Activated CD8-positive, alpha-beta T cell treated with anti-CD3 and anti-CD28 coated beads for 36 hours (primary cell): ENCODE measurements at regions not wholly inside any gene's neighbourhood (a gene's known extent, or its start where the extent isn't known, plus 50 kb on each side); places are given as distances from the start of the nearest gene placed in this dataset.

ENCODE experiments used
- ATAC-seq: fragments of 200-7000 bp; cut with Tn5 transposase; one replicate; pipeline ENCODE4 v1.10.0; 2021; ENCODE audit warnings: mild to moderate bottlenecking, moderate library complexity
- CTCF ChIA-PET: fragments of 350-600 bp; sonication (Branson Sonifier 250); formaldehyde crosslinking; loops from one replicate; lab custom pipeline; 2021; ENCODE audit warnings: antibody characterized with exemption; lab: Charles Lee
- POLR2A ChIA-PET: fragments of 350-600 bp; sonication (Branson Sonifier 250); formaldehyde crosslinking; loops from one replicate; lab custom pipeline; 2021; ENCODE audit warnings: antibody characterized with exemption; lab: Charles Lee
- DNase-seq: peaks from one replicate; pipeline ENCODE4 v3.0.0-alpha.2; 2020
- H3K27ac Mint-ChIP-seq: one replicate; pipeline ENCODE4 v1.8.0; 2021; ENCODE audit warnings: mild to moderate bottlenecking, mixed read lengths
- H3K27me3 Mint-ChIP-seq: one replicate; pipeline ENCODE4 v1.8.0; 2021; ENCODE audit warnings: mixed read lengths
- H3K36me3 Mint-ChIP-seq: one replicate; pipeline ENCODE4 v1.8.0; 2021; ENCODE audit warnings: low read depth, mixed read lengths
- H3K4me1 Mint-ChIP-seq: one replicate; pipeline ENCODE4 v1.8.0; 2021; ENCODE audit warnings: low read depth, mixed read lengths
- H3K4me3 Mint-ChIP-seq: one replicate; pipeline ENCODE4 v1.8.0; 2021; ENCODE audit warnings: mild to moderate bottlenecking, moderate library complexity, mixed read lengths
- H3K9me3 Mint-ChIP-seq: one replicate; pipeline ENCODE4 v1.8.0; 2021; ENCODE audit warnings: mixed read lengths
- intact Hi-C: fragments of 100-400 bp; cut with micrococcal nuclease; formaldehyde crosslinking; loops from one replicate; pipeline ENCODE4 v1.10.0; 2022
- TF ChIP-seq, protein P1 (sequence below): fragments of 200-600 bp; IDR thresholded peaks from one replicate; pipeline ENCODE4 v1.8.0; 2022; ENCODE audit warnings: antibody characterized with exemption, mild to moderate bottlenecking

DNA sequence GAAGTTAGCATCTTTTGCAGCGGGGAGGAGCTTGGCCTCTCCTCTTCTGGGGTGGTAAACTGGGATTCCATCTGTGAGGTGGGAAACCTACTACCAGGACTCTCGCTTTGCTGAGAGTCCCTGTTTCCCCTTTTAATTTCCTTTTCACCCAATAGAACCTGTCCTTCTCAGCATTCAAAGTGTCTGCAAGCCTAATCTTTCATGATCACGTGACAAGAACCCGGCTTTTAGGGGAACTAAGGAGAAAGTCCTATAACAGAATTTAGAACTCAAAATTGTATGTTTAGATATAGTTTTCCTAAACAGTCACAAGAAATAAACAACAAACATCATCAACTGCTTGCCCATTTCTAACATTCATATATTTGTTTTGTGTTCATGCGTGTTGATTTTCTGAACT is 103.6 kb upstream of the CDH19 start:
- Mint-ChIP-seq H3K27me3 (no peaks in the 10 kb centered on the region), H3K4me3 (no peak overlapping the region), H3K9me3 (no peaks in the 10 kb centered on the region), H3K27ac (no peak overlapping the region), H3K36me3 (no peaks in the 10 kb centered on the region), H3K4me1 (no peaks in the 10 kb centered on the region)
- ATAC-seq = no peak
- ChIA-PET POLR2A (no interaction called here), CTCF (no interaction called here)
- intact Hi-C loops = no loop called here
- TF ChIP-seq, protein P1, sequence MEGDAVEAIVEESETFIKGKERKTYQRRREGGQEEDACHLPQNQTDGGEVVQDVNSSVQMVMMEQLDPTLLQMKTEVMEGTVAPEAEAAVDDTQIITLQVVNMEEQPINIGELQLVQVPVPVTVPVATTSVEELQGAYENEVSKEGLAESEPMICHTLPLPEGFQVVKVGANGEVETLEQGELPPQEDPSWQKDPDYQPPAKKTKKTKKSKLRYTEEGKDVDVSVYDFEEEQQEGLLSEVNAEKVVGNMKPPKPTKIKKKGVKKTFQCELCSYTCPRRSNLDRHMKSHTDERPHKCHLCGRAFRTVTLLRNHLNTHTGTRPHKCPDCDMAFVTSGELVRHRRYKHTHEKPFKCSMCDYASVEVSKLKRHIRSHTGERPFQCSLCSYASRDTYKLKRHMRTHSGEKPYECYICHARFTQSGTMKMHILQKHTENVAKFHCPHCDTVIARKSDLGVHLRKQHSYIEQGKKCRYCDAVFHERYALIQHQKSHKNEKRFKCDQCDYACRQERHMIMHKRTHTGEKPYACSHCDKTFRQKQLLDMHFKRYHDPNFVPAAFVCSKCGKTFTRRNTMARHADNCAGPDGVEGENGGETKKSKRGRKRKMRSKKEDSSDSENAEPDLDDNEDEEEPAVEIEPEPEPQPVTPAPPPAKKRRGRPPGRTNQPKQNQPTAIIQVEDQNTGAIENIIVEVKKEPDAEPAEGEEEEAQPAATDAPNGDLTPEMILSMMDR = no peak
- DNase-seq = no peak

DNA sequence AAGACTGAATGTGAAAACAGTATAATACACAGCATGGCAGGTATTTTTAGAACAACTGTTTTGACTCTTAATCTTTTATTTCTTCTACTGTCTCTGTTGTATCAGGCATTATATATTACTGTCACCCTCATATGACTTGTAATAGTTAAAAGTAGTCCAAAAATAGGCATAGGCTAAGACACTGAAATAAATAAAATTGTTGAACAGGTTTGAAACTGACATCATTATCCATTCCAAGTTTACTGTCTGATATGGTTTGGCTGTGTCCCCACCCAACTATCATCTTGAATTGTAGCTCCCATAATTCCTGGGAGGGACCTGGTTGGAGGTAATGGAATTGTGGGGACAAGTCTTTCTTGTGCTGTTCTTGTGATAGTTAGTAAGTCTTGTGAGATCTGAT is 91.4 kb upstream of the CDH19 start:
- ChIA-PET CTCF (no interaction called here), POLR2A (no interaction called here)
- Mint-ChIP-seq H3K27me3 (no peaks in the 10 kb centered on the region), H3K4me3 (no peak overlapping the region), H3K36me3 (no peaks in the 10 kb centered on the region), H3K4me1 (no peaks in the 10 kb centered on the region), H3K27ac (no peak overlapping the region), H3K9me3 (peaks cover 2% of the 10 kb centered on the region)
- DNase-seq (no peak), ATAC-seq (no peak)
- intact Hi-C loops = no loop called here
- TF ChIP-seq, protein P1 = no peak

DNA sequence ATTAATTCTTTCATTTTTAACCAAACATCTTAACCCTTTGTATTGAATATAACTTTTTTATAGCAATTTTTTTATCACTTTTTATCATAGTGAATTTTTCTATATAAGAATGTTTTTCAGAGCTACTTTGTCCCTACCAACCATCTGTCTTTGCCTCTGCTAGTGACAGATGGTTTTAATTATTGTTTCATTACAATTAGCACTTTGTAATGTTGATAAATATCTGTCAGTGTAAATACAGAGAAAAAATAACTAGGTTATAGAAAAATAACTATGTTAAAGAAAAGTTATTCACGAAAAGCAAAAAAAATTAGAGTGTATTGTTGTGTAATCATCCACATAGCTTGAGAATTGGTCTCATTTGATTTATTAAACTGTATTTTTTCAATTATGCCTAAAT is 91.0 kb upstream of the CDH19 start:
- Mint-ChIP-seq H3K4me1 (no peaks in the 10 kb centered on the region), H3K27me3 (no peaks in the 10 kb centered on the region), H3K4me3 (no peak overlapping the region), H3K9me3 (peaks cover 2% of the 10 kb centered on the region), H3K27ac (no peak overlapping the region), H3K36me3 (no peaks in the 10 kb centered on the region)
- no peak for DNase-seq
- POLR2A ChIA-PET = no interaction called here
- CTCF ChIA-PET = no interaction called here
- intact Hi-C loops = no loop called here
- no peak for ATAC-seq
- TF ChIP-seq, protein P1 = no peak

DNA sequence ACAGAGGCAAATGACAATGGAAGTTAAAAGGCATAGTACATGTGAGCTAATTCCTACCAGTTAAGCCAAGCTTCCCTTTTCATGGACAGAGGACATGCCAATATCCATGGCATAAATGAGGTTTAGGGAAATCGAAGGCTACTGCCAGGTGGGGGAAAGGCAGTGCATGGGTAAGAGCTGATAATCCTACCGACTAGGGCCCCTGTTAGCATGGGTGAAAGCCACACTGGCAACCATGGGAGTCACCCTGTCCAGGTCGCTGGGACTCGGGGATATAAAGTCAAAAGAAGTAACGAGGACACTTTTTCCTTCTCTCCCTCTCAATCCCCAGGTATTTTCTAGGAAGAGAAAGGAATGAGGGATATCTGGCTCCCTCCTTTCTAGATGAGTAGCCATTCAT is 83.7 kb upstream of the CDH19 start:
- Mint-ChIP-seq H3K9me3 (peaks cover 4% of the 10 kb centered on the region), H3K27me3 (no peaks in the 10 kb centered on the region), H3K4me3 (no peak overlapping the region), H3K4me1 (no peaks in the 10 kb centered on the region), H3K36me3 (no peaks in the 10 kb centered on the region), H3K27ac (no peak overlapping the region)
- CTCF ChIA-PET = no interaction called here
- TF ChIP-seq, protein P1 = no peak
- POLR2A ChIA-PET = no interaction called here
- DNase-seq (no peak), ATAC-seq (no peak)
- intact Hi-C loops = no loop called here

DNA sequence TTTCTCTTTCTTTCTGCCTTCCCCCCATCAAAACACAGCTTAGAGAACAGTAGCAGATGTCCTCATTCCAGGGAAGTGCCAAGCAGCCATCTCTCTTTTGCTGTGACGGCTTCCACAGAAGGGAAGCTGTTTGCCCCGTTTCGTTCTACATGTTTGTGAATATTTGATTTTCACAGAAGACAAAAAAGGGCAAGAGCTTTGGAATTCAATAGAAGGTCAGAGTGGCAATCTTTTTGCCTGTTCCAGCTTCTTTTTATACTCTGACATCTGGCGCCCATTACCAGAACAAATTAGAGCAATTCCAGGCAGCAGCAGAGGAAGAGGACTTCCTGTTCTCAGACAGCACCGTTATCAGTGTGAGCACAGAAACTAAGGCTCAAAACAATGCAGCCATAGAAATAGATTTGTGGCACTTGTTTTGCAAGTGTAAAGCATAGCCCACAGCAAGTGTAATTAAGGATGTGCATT is 79.0 kb upstream of the CDH19 start:
- Mint-ChIP-seq H3K9me3 (no peaks in the 10 kb centered on the region), H3K4me1 (no peaks in the 10 kb centered on the region), H3K4me3 (no peak overlapping the region), H3K27ac (no peak overlapping the region), H3K36me3 (no peaks in the 10 kb centered on the region), H3K27me3 (no peaks in the 10 kb centered on the region)
- ChIA-PET CTCF (no interaction called here), POLR2A (no interaction called here)
- ATAC-seq (no peak), DNase-seq (no peak)
- TF ChIP-seq, protein P1 = no peak
- intact Hi-C loops = no loop called here
